ENCODE measurements at regions not wholly inside any gene's neighbourhood (a gene's known extent, or its start where the extent isn't known, plus 50 kb on each side); places are given as distances from the start of the nearest gene placed in this dataset.
"Not testable (repeated sequence)": the region's sequence is repeated elsewhere in the genome, so short reads cannot be mapped to it uniquely, and the experiment has no call there.

DNA sequence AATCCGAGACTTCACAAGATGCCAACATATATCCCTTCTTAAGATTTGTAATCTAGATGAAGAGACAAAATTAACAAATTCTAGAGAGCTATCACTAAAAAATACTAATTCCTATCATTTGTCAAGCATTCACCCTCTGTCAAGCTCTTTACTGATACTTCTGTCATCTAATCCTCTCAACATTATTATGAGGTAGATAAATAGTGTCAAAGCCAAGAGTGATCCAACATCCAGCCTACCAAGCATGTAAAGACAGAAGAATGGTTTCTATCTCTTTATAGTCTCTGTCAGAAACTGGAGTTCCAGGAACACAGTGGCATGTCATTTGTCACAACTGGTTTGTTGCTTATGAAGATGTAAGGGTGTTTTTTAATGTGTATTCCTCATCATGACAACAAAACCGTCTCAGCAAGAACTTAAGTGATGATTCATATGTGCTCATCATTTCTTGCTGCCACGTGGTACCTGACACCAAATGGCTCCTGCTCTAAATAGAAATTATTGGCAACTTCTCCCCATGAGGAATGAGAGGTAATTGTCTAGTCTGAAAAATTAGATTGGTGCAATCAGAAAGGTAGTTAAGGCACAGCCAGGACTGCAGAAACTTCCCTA lies 196.8 kb downstream of the TOX3 start:
- no peaks in the 10 kb centered on the region for H3K4me1 ChIP-seq
- WGBS, 2 donors = 60 to 69% methylated on average over 3 of the region's 3 CpGs

DNA sequence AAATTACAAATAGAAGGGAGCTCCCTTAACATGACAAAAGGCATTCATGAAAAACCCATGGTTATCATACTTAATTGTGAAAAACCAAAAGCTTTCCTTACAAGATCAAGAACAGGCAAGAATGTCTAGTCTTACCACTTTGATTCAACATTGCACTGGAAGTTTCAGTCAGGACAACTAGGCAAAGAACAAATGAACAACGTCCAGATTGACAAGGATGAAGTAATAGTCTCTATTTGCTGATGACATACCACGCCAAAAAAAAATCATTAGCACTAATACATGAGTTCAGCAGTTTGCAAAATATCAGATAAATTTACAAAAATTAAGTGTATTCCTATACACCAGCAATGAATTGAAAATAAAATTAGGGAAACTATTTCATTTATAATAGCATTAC lies 200.2 kb downstream of the TOX3 start:
- H3K4me1 ChIP-seq = no peaks in the 10 kb centered on the region
- intact Hi-C loops (cut with DNase I) = no loop called here
- no peak overlapping the region for H3K4me3 ChIP-seq
- ATAC-seq = no peak
- DNase-seq = no peak
- no peaks in the 10 kb centered on the region for H3K9me3 ChIP-seq
- no peak for TF ChIP-seq POLR2A (IDR thresholded peaks at IDR 0.05)
- TF ChIP-seq CTCF (IDR thresholded peaks at IDR 0.05) = no peak
- WGBS, 2 donors = 54 to 56% methylated on average over 2 of the region's 2 CpGs
- no peaks in the 10 kb centered on the region for H3K36me3 ChIP-seq (replicated peaks in 1 of 2; ENCODE audit: insufficient read depth in 1 of 2, low read depth in 2 of 2)
- H3K27ac ChIP-seq = no peak overlapping the region
- no peaks in the 10 kb centered on the region for H3K27me3 ChIP-seq

More for the DNA sequence above, 196.8 kb downstream of the TOX3 start:
- intact Hi-C loops (cut with DNase I) = no loop called here
- ATAC-seq (no peak), DNase-seq (no peak)
- H3K9me3 ChIP-seq = no peaks in the 10 kb centered on the region
- no peaks in the 10 kb centered on the region for H3K36me3 ChIP-seq (replicated peaks in 1 of 2; ENCODE audit: insufficient read depth in 1 of 2, low read depth in 2 of 2)
- no peak overlapping the region for H3K27ac ChIP-seq
- no peak for TF ChIP-seq POLR2A (IDR thresholded peaks at IDR 0.05)
- TF ChIP-seq CTCF (IDR thresholded peaks at IDR 0.05) = no peak
- no peaks in the 10 kb centered on the region for H3K27me3 ChIP-seq
- no peak overlapping the region for H3K4me3 ChIP-seq

GRCh38 chr16:52333673-52334072 lies 213.3 kb downstream of the TOX3 start:
- peaks cover 0 to 12% (median 0%) of the 10 kb centered on the region in 3 donors for H3K9me3 ChIP-seq
- H3K27ac ChIP-seq; DNase-seq; ATAC-seq; H3K4me1 ChIP-seq; H3K4me3 ChIP-seq; H3K36me3 ChIP-seq (replicated peaks in 1 of 2; ENCODE audit: insufficient read depth in 1 of 2, low read depth in 2 of 2); H3K27me3 ChIP-seq; intact Hi-C loops (cut with DNase I): not testable (repeated sequence)
- WGBS, 2 donors = 86 to 90% methylated on average over 7 to 8 of the region's 8 CpGs

DNA sequence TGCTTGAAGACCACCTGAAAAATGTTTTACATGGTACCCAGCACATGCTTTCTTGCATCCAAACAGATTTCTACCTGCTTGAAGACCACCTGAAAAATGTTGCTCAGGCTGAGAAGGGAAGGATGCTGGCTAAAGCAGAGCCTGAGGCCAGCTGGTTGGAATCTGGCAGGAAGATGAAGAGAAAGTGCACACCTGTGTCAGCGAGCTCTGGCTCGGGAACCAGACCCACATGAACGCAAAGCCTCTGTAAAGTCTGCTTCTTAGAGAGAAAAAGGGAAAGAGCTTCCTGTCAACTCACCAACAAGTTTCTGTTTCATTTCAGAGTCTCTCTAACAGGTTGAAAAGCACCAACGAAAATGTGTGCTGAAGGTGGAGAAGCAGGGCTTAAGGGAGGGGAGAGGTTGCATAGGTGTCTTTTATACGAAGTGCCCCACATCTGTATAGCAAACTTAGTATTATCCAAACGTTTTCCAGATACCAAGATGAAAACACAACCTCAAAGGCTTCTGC lies 226.0 kb downstream of the TOX3 start:
- Histone ChIP-seq H3K4me3 (no peak overlapping the region), H3K9me3 (no peaks in the 10 kb centered on the region), H3K27ac (peak overlapping the region in 1 of 4 donors; percentile 43), H3K27me3 (no peaks in the 10 kb centered on the region), H3K4me1 (no peaks in the 10 kb centered on the region), H3K36me3 (replicated peaks in 1 of 2; ENCODE audit: insufficient read depth in 1 of 2, low read depth in 2 of 2) (no peaks in the 10 kb centered on the region)
- TF ChIP-seq CTCF (IDR thresholded peaks at IDR 0.05) = no peak
- TF ChIP-seq POLR2A (IDR thresholded peaks at IDR 0.05) = no peak
- peak; percentile 38 to 69 (median 60) for DNase-seq
- ATAC-seq = no peak
- WGBS, 2 donors = 17 to 21% methylated on average over 6 of the region's 6 CpGs
- intact Hi-C loops (cut with DNase I) = no loop called here

- no peak for DNase-seq
- no peak overlapping the region for H3K27ac ChIP-seq
- no peak overlapping the region for H3K4me3 ChIP-seq
- no peaks in the 10 kb centered on the region for H3K9me3 ChIP-seq
- intact Hi-C loops (cut with DNase I) = no loop called here
- 75 to 92% methylated on average over 2 of the region's 2 CpGs for WGBS, 2 donors
- H3K4me1 ChIP-seq = no peaks in the 10 kb centered on the region
- ATAC-seq = no peak
- no peaks in the 10 kb centered on the region for H3K36me3 ChIP-seq (replicated peaks in 1 of 2; ENCODE audit: insufficient read depth in 1 of 2, low read depth in 2 of 2)
- no peaks in the 10 kb centered on the region for H3K27me3 ChIP-seq
- no peak for TF ChIP-seq POLR2A (IDR thresholded peaks at IDR 0.05)
- TF ChIP-seq CTCF (IDR thresholded peaks at IDR 0.05) = no peak
Measured at GRCh38 chr16:52318302-52319009, 228.5 kb downstream of the TOX3 start.
